Keratinocyte (primary cell): ENCODE measurements at regions not wholly inside any gene's neighbourhood (a gene's known extent, or its start where the extent isn't known, plus 50 kb on each side); places are given as distances from the start of the nearest gene placed in this dataset.

Experiments used
- CTCF ChIP-seq, 3 experiments: IDR thresholded peaks in 1 of 3; conservative IDR thresholded peaks in 1 of 3; optimal IDR thresholded peaks in 1 of 3; 2 replicates in 2 of 3; 3 replicates in 1 of 3; pipeline versions ENCODE3 to v1.5.1; 2011; ENCODE audit warnings: low read length in 3 of 3, mild to moderate bottlenecking in 3 of 3, moderate library complexity in 2 of 3, control low read depth in 1 of 3, inconsistent platforms in 1 of 3; ENCODE audit not compliant: insufficient read depth in 2 of 3; ENCODE audit errors: extremely low read depth in 1 of 3
- EZH2 ChIP-seq: IDR thresholded peaks from one replicate; pipeline ENCODE4 v1.6.1; 2012; ENCODE audit warnings: inconsistent platforms, mild to moderate bottlenecking, low read length, moderate library complexity

GRCh38 chr11:91264481-91264880 lies 960.1 kb upstream of the FAT3 start:
- TF ChIP-seq CTCF (optimal IDR thresholded peaks at IDR 0.05 in 1 of 3, IDR thresholded peaks at IDR 0.05 in 1 of 3, conservative IDR thresholded peaks at IDR 0.05 in 1 of 3; ENCODE audit: extremely low read depth in 1 of 3, insufficient read depth in 2 of 3, low read length in 3 of 3) (no peak), EZH2 (no peak)
